ENCODE measurements at regions not wholly inside any gene's neighbourhood (a gene's known extent, or its start where the extent isn't known, plus 50 kb on each side); places are given as distances from the start of the nearest gene placed in this dataset.

- CTCF ChIA-PET (ENCODE audit: partially characterized antibody), result interaction anchor here (0.5 to 2.8 kb wide), 32 partner anchors 9 to 927 kb away, joined by 3 to 17 read pairs (median 3); no protein-coding TSS in a partner anchor
- Histone ChIP-seq H3K9me3 (ENCODE audit: insufficient read depth in 2 of 2, low read depth in 1 of 2, low read length in 1 of 2) (peaks cover 13 to 14% of the 10 kb centered on the region in 2 experiments), H2BK20ac (ENCODE audit: low read length) (no peak overlapping the region), H3K18ac (ENCODE audit: extremely low read depth, low read length) (no peak overlapping the region), H3K23ac (ENCODE audit: insufficient read length) (no peak overlapping the region), H4K20me1 (replicated peaks in 1 of 2; ENCODE audit: control insufficient read depth in 1 of 2, insufficient read depth in 2 of 2, low read length in 2 of 2) (no peaks in the 10 kb centered on the region), H3K14ac (ENCODE audit: insufficient read length) (no peak overlapping the region), H3K27me3 (replicated peaks in 1 of 4; ENCODE audit: control insufficient read depth in 3 of 4, extremely low read depth in 1 of 4, insufficient read depth in 3 of 4, low read length in 3 of 4) (no peaks in the 10 kb centered on the region), H3K79me1 (ENCODE audit: low read depth, low read length) (no peaks in the 10 kb centered on the region), H3K4me3 (ENCODE audit: extremely low read depth in 1 of 4, insufficient read depth in 2 of 4, low read depth in 3 of 4, low read length in 4 of 4) (no peak overlapping the region), H2BK5ac (ENCODE audit: low read depth, low read length) (no peak overlapping the region), H4K8ac (ENCODE audit: extremely low read depth, insufficient read depth, low read length) (no peak overlapping the region), H2AK5ac (ENCODE audit: low read depth, low read length) (no peak overlapping the region), H3K4me2 (ENCODE audit: insufficient read depth in 1 of 2, low read depth in 2 of 2, low read length in 2 of 2) (no peak overlapping the region), H2BK15ac (ENCODE audit: low read length) (no peak overlapping the region), H3K27ac (ENCODE audit: low read depth, low read length) (no peak overlapping the region), H3K23me2 (ENCODE audit: low read depth, low read length) (no peaks in the 10 kb centered on the region), H3K4ac (replicated peaks; ENCODE audit: insufficient read length, low read depth, low read length) (no peak overlapping the region), H3K4me1 (replicated peaks in 1 of 4; ENCODE audit: control insufficient read depth in 3 of 4, insufficient read depth in 4 of 4, low read length in 3 of 4) (no peaks in the 10 kb centered on the region), H4K5ac (ENCODE audit: insufficient read length, low read depth, low read length) (no peak overlapping the region), H2BK120ac (replicated peaks; ENCODE audit: low read depth, low read length) (no peak overlapping the region), H3K36me3 (ENCODE audit: control insufficient read depth in 2 of 4, insufficient read depth in 4 of 4, low read length in 3 of 4) (peaks cover 0 to 5% (median 0%) of the 10 kb centered on the region in 4 experiments; a peak in 1 of 8 replicates), H3K9ac (replicated peaks in 1 of 4; ENCODE audit: extremely low read depth in 1 of 4, low read depth in 3 of 4, low read length in 3 of 4) (no peak overlapping the region), H3K56ac (replicated peaks; ENCODE audit: insufficient read length, low read depth, low read length) (no peak overlapping the region), H4K91ac (replicated peaks; ENCODE audit: insufficient read length, low read length) (no peak overlapping the region), H2BK12ac (ENCODE audit: low read depth, low read length) (no peak overlapping the region), H3K79me2 (ENCODE audit: control insufficient read depth in 1 of 2, insufficient read depth in 2 of 2, low read length in 2 of 2) (no peaks in the 10 kb centered on the region), H2AFZ (ENCODE audit: low read length) (0 out of 2 replicates have a peak overlapping the region, but pooled peaks have one; percentile 72)
- FAIRE-seq, result peak; percentile 96
- TF ChIP-seq RAD21 (IDR thresholded peaks at IDR 0.05 in 1 of 2, conservative IDR thresholded peaks at IDR 0.05 in 1 of 2; ENCODE audit: low read depth in 2 of 2, low read length in 2 of 2), result peak; percentile 83 to 84
- no peak for TF ChIP-seq CBX8 (IDR thresholded peaks at IDR 0.05; ENCODE audit: borderline replicate concordance, low read depth, low read length)
- no peak for TF ChIP-seq SRF (IDR thresholded peaks at IDR 0.05; ENCODE audit: low read depth, low read length)
- TF ChIP-seq TAF1 (IDR thresholded peaks at IDR 0.05; ENCODE audit: low read depth, low read length), result no peak
- peak; percentile 72 to 80 (median 76) for TF ChIP-seq CTCF (IDR thresholded peaks at IDR 0.05; ENCODE audit: control extremely low read depth in 1 of 3, insufficient read depth in 1 of 3, low read depth in 1 of 3, low read length in 3 of 3)
- POLR2A ChIA-PET (ENCODE audit: partially characterized antibody), result no interaction called here
- 45% methylated on average over 8 of the region's 8 CpGs; no CpG with 5 or more reads in 1 of the 2 experiments for WGBS, 2 experiments (ENCODE audit: extremely low coverage in 1 of 2, insufficient coverage in 1 of 2, insufficient read length in 1 of 2, insufficient replicate concordance in 2 of 2, low coverage in 1 of 2, low lambda C conversion rate in 2 of 2, missing lambda C conversion rate in 1 of 2)
- DNase-seq (ENCODE audit: low read depth in 1 of 2, low spot score in 2 of 2), result peak in 1 of 2 experiments; percentile 52
These were observed 63.6 kb upstream of the SLC28A3 start for GRCh38 chr9:84404095-84404686.

Measured in H1 (cell line).